ENCODE measurements at regions not wholly inside any gene's neighbourhood (a gene's known extent, or its start where the extent isn't known, plus 50 kb on each side); places are given as distances from the start of the nearest gene placed in this dataset.

GRCh38 chr12:47319746-47320145 is 240.0 kb upstream of the AMIGO2 start:
- FAIRE-seq (no peak), DNase-seq (ENCODE audit: low read depth, low spot score) (no peak), ATAC-seq (no peak)
- Histone ChIP-seq H3K27me3 (replicated peaks in 1 of 2; ENCODE audit: control insufficient read depth in 2 of 2, insufficient read depth in 2 of 2, low read length in 1 of 2) (no peaks in the 10 kb centered on the region), H3K9ac (ENCODE audit: control insufficient read depth, insufficient read depth, low read length) (no peak overlapping the region), H3K4me2 (ENCODE audit: control insufficient read depth, insufficient read depth) (no peak overlapping the region), H4K20me1 (ENCODE audit: control insufficient read depth, insufficient read depth) (no peaks in the 10 kb centered on the region), H3K9me3 (replicated peaks; ENCODE audit: control insufficient read depth, insufficient read depth, low read length) (no peaks in the 10 kb centered on the region), H2AFZ (ENCODE audit: control insufficient read depth, low read depth, low read length) (no peak overlapping the region), H3K27ac (ENCODE audit: control insufficient read depth, insufficient read depth) (no peak overlapping the region), H3K79me2 (ENCODE audit: control insufficient read depth, insufficient read depth, low read length) (no peaks in the 10 kb centered on the region), H3K36me3 (ENCODE audit: control insufficient read depth in 2 of 2, insufficient read depth in 2 of 2, low read length in 1 of 2) (no peaks in the 10 kb centered on the region), H3K4me3 (no peak overlapping the region), H3K4me1 (ENCODE audit: control insufficient read depth, insufficient read depth, low read length) (peaks cover 4% of the 10 kb centered on the region; the same call in 1 of the 2 replicates)
- RAD21 ChIA-PET (ENCODE audit: unreplicated experiment), result no interaction called here
- POLR2A ChIA-PET, result no interaction called here
- no TSS peak for BruUV-seq (replicated peaks)
- WGBS (ENCODE audit: insufficient coverage, insufficient replicate concordance, low lambda C conversion rate, missing lambda C conversion rate), result 96% methylated on average over 1 of the region's 1 CpG
- CTCF ChIA-PET, result no interaction called here
- TF ChIP-seq MYC (IDR thresholded peaks at IDR 0.05; ENCODE audit: insufficient read depth, insufficient read length, insufficient replicate concordance, low read length, severe bottlenecking) (no peak), TAF1 (IDR thresholded peaks at IDR 0.05; ENCODE audit: borderline replicate concordance, low read depth, low read length) (no peak), SMC3 (IDR thresholded peaks at IDR 0.05; ENCODE audit: borderline replicate concordance, low read length) (no peak), BACH1 (IDR thresholded peaks at IDR 0.05; ENCODE audit: borderline replicate concordance) (no peak), POLR2AphosphoS5 (IDR thresholded peaks at IDR 0.05; ENCODE audit: low read length) (no peak), SREBF2 (IDR thresholded peaks at IDR 0.05; ENCODE audit: low read length) (no peak), POU2F2 (IDR thresholded peaks at IDR 0.05; ENCODE audit: borderline replicate concordance, low read depth, low read length) (no peak), JUND (IDR thresholded peaks at IDR 0.05; ENCODE audit: low read depth, low read length) (no peak), EP300 (IDR thresholded peaks at IDR 0.05; ENCODE audit: borderline replicate concordance in 1 of 2, control insufficient read depth in 1 of 2, low read depth in 2 of 2, low read length in 2 of 2) (no peak), ZZZ3 (IDR thresholded peaks at IDR 0.05; ENCODE audit: control insufficient read depth, insufficient read length, low read depth) (no peak), RAD21 (IDR thresholded peaks at IDR 0.05; ENCODE audit: insufficient read depth, low read depth, low read length) (no peak), HDAC6 (IDR thresholded peaks at IDR 0.05; ENCODE audit: unreplicated experiment) (no peak), YBX1 (IDR thresholded peaks at IDR 0.05) (no peak), HDGF (IDR thresholded peaks at IDR 0.05) (no peak), MTA2 (IDR thresholded peaks at IDR 0.05; ENCODE audit: low read depth) (no peak), WRNIP1 (IDR thresholded peaks at IDR 0.05; ENCODE audit: borderline replicate concordance, low read depth, low read length) (no peak)
- TF ChIP-seq, protein P1, sequence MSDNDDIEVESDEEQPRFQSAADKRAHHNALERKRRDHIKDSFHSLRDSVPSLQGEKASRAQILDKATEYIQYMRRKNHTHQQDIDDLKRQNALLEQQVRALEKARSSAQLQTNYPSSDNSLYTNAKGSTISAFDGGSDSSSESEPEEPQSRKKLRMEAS (IDR thresholded peaks at IDR 0.05; ENCODE audit: low read depth, low read length), result no peak
- TF ChIP-seq, protein P2, sequence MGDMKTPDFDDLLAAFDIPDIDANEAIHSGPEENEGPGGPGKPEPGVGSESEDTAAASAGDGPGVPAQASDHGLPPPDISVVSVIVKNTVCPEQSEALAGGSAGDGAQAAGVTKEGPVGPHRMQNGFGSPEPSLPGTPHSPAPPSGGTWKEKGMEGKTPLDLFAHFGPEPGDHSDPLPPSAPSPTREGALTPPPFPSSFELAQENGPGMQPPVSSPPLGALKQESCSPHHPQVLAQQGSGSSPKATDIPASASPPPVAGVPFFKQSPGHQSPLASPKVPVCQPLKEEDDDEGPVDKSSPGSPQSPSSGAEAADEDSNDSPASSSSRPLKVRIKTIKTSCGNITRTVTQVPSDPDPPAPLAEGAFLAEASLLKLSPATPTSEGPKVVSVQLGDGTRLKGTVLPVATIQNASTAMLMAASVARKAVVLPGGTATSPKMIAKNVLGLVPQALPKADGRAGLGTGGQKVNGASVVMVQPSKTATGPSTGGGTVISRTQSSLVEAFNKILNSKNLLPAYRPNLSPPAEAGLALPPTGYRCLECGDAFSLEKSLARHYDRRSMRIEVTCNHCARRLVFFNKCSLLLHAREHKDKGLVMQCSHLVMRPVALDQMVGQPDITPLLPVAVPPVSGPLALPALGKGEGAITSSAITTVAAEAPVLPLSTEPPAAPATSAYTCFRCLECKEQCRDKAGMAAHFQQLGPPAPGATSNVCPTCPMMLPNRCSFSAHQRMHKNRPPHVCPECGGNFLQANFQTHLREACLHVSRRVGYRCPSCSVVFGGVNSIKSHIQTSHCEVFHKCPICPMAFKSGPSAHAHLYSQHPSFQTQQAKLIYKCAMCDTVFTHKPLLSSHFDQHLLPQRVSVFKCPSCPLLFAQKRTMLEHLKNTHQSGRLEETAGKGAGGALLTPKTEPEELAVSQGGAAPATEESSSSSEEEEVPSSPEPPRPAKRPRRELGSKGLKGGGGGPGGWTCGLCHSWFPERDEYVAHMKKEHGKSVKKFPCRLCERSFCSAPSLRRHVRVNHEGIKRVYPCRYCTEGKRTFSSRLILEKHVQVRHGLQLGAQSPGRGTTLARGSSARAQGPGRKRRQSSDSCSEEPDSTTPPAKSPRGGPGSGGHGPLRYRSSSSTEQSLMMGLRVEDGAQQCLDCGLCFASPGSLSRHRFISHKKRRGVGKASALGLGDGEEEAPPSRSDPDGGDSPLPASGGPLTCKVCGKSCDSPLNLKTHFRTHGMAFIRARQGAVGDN (IDR thresholded peaks at IDR 0.05), result no peak
- TF ChIP-seq, protein P3, sequence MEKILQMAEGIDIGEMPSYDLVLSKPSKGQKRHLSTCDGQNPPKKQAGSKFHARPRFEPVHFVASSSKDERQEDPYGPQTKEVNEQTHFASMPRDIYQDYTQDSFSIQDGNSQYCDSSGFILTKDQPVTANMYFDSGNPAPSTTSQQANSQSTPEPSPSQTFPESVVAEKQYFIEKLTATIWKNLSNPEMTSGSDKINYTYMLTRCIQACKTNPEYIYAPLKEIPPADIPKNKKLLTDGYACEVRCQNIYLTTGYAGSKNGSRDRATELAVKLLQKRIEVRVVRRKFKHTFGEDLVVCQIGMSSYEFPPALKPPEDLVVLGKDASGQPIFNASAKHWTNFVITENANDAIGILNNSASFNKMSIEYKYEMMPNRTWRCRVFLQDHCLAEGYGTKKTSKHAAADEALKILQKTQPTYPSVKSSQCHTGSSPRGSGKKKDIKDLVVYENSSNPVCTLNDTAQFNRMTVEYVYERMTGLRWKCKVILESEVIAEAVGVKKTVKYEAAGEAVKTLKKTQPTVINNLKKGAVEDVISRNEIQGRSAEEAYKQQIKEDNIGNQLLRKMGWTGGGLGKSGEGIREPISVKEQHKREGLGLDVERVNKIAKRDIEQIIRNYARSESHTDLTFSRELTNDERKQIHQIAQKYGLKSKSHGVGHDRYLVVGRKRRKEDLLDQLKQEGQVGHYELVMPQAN (conservative IDR thresholded peaks at IDR 0.05), result no peak
- intact Hi-C loops (cut with micrococcal nuclease; ENCODE audit: unreplicated experiment) (no loop called here), in situ Hi-C loops (cut with MboI) (no loop called here)
- SMC1A ChIA-PET (ENCODE audit: uncharacterized antibody, unreplicated experiment), result no interaction called here

Measured in GM12878 (cell line).